HEK293 (cell line): ENCODE measurements at regions not wholly inside any gene's neighbourhood (a gene's known extent, or its start where the extent isn't known, plus 50 kb on each side); places are given as distances from the start of the nearest gene placed in this dataset.

Source experiments
- ATF2 ChIP-seq: fragments of 450-650 bp; formaldehyde crosslinking; IDR thresholded peaks from 2 replicates; pipeline ENCODE4 v1.5.1; 2016; ENCODE audit warnings: missing biosample characterization, missing genetic modification characterization, low read depth
- CTCF ChIP-seq: fragments of 450-650 bp; formaldehyde crosslinking; IDR thresholded peaks from 2 replicates; pipeline ENCODE4 v1.5.1; 2016; ENCODE audit warnings: missing biosample characterization, missing genetic modification characterization
- SCRT1 ChIP-seq: fragments of 450-650 bp; formaldehyde crosslinking; IDR thresholded peaks from 2 replicates; pipeline ENCODE4 v1.5.1; 2016; ENCODE audit warnings: missing biosample characterization, missing genetic modification characterization, borderline replicate concordance
- SP7 ChIP-seq: fragments of 450-650 bp; formaldehyde crosslinking; IDR thresholded peaks from 2 replicates; pipeline ENCODE4 v1.5.1; 2016; ENCODE audit warnings: missing biosample characterization, missing genetic modification characterization
- ZBTB26 ChIP-seq: fragments of 450-650 bp; formaldehyde crosslinking; optimal IDR thresholded peaks from 2 replicates; pipeline ENCODE3; 2016; ENCODE audit warnings: missing biosample characterization, mild to moderate bottlenecking, missing genetic modification characterization
- ZNF146 ChIP-seq: fragments of 450-650 bp; formaldehyde crosslinking; IDR thresholded peaks from 2 replicates; pipeline ENCODE4 v1.5.1; 2016; ENCODE audit warnings: missing biosample characterization, missing genetic modification characterization
- ZNF184 ChIP-seq: fragments of 450-650 bp; IDR thresholded peaks from 2 replicates; pipeline ENCODE4 v1.5.1; 2018; ENCODE audit warnings: missing biosample characterization, mild to moderate bottlenecking, missing genetic modification characterization
- ZNF324 ChIP-seq: fragments of 450-650 bp; formaldehyde crosslinking; IDR thresholded peaks from 2 replicates; pipeline ENCODE4 v1.5.1; 2016; ENCODE audit warnings: missing biosample characterization, missing genetic modification characterization
- ZNF561 ChIP-seq: fragments of 450-650 bp; IDR thresholded peaks from 2 replicates; pipeline ENCODE4 v1.5.1; 2018; ENCODE audit warnings: missing biosample characterization, missing genetic modification characterization, borderline replicate concordance

GRCh38 chr4:59855630-59856352 lies 1344.3 kb upstream of the ADGRL3 start:
- TF ChIP-seq ZBTB26 (tag by site-specific recombination), result no peak
- TF ChIP-seq ZNF324 (tag by site-specific recombination), result no peak
- TF ChIP-seq SP7, result no peak
- TF ChIP-seq ZNF184, result no peak
- no peak for TF ChIP-seq ZNF146 (tag by site-specific recombination)
- TF ChIP-seq CTCF (tag by site-specific recombination), result no peak
- no peak for TF ChIP-seq ATF2 (tag by site-specific recombination)
- TF ChIP-seq ZNF561 (tag by site-specific recombination), result no peak
- TF ChIP-seq SCRT1 (tag by site-specific recombination), result no peak
